ENCODE measurements at regions not wholly inside any gene's neighbourhood (a gene's known extent, or its start where the extent isn't known, plus 50 kb on each side); places are given as distances from the start of the nearest gene placed in this dataset.
"Not testable (repeated sequence)": the region's sequence is repeated elsewhere in the genome, so short reads cannot be mapped to it uniquely, and the experiment has no call there.

GRCh38 chr6:85240787-85241385 is 209.0 kb upstream of the NT5E start:
- H3K9me3 Mint-ChIP-seq = no peaks in the 10 kb centered on the region
- no peaks in the 10 kb centered on the region for H3K36me3 Mint-ChIP-seq (ENCODE audit: low read depth)
- no peaks in the 10 kb centered on the region for H3K4me1 Mint-ChIP-seq (ENCODE audit: low read depth)
- no peak overlapping the region for H3K27ac Mint-ChIP-seq
- H3K27me3 Mint-ChIP-seq (ENCODE audit: low read depth) = no peaks in the 10 kb centered on the region
- no peak overlapping the region for H3K4me3 Mint-ChIP-seq

- Mint-ChIP-seq H3K4me3 (no peak overlapping the region), H3K27ac (no peak overlapping the region), H3K9me3 (no peaks in the 10 kb centered on the region), H3K36me3 (ENCODE audit: low read depth) (no peaks in the 10 kb centered on the region), H3K4me1 (ENCODE audit: low read depth) (no peaks in the 10 kb centered on the region), H3K27me3 (ENCODE audit: low read depth) (no peaks in the 10 kb centered on the region)
These were observed 212.4 kb upstream of the NT5E start for GRCh38 chr6:85237478-85237877.

- Mint-ChIP-seq H3K36me3 (ENCODE audit: low read depth) (no peaks in the 10 kb centered on the region), H3K27me3 (ENCODE audit: low read depth) (no peaks in the 10 kb centered on the region), H3K27ac (no peak overlapping the region), H3K4me1 (ENCODE audit: low read depth) (no peaks in the 10 kb centered on the region), H3K4me3 (no peak overlapping the region), H3K9me3 (no peaks in the 10 kb centered on the region)
These were observed 213.2 kb upstream of the NT5E start for GRCh38 chr6:85236636-85237035.

- peaks cover 23% of the 10 kb centered on the region for H3K9me3 Mint-ChIP-seq
- not testable (repeated sequence) for H3K4me1 Mint-ChIP-seq (ENCODE audit: low read depth); H3K36me3 Mint-ChIP-seq (ENCODE audit: low read depth)
These were observed 222.5 kb upstream of the NT5E start for GRCh38 chr6:85227345-85227744.

GRCh38 chr6:85212794-85213193 is 237.1 kb upstream of the NT5E start:
- not testable (repeated sequence) for H3K36me3 Mint-ChIP-seq (ENCODE audit: low read depth); H3K27me3 Mint-ChIP-seq (ENCODE audit: low read depth); H3K4me3 Mint-ChIP-seq; H3K27ac Mint-ChIP-seq; H3K4me1 Mint-ChIP-seq (ENCODE audit: low read depth)
- H3K9me3 Mint-ChIP-seq = peaks cover 45% of the 10 kb centered on the region

More at GRCh38 chr6:85227345-85227744, 222.5 kb upstream of the NT5E start:
- not testable (repeated sequence) for H3K27ac Mint-ChIP-seq; H3K4me3 Mint-ChIP-seq; H3K27me3 Mint-ChIP-seq (ENCODE audit: low read depth)

GRCh38 chr6:85195243-85195642 is 254.6 kb upstream of the NT5E start:
- Mint-ChIP-seq H3K27me3 (ENCODE audit: low read depth) (no peaks in the 10 kb centered on the region), H3K4me3 (no peak overlapping the region), H3K27ac (no peak overlapping the region), H3K9me3 (no peaks in the 10 kb centered on the region), H3K36me3 (ENCODE audit: low read depth) (no peaks in the 10 kb centered on the region), H3K4me1 (ENCODE audit: low read depth) (no peaks in the 10 kb centered on the region)

- H3K9me3 Mint-ChIP-seq = peaks cover 6% of the 10 kb centered on the region
These were observed 256.5 kb upstream of the NT5E start for GRCh38 chr6:85193339-85193738.

GRCh38 chr6:85192596-85192995 is 257.3 kb upstream of the NT5E start:
- Mint-ChIP-seq H3K27me3 (ENCODE audit: low read depth) (no peaks in the 10 kb centered on the region), H3K36me3 (ENCODE audit: low read depth) (no peaks in the 10 kb centered on the region), H3K4me3 (no peak overlapping the region), H3K4me1 (ENCODE audit: low read depth) (no peaks in the 10 kb centered on the region), H3K9me3 (peaks cover 6% of the 10 kb centered on the region), H3K27ac (no peak overlapping the region)

More at GRCh38 chr6:85193339-85193738, 256.5 kb upstream of the NT5E start:
- no peaks in the 10 kb centered on the region for H3K27me3 Mint-ChIP-seq (ENCODE audit: low read depth)
- no peaks in the 10 kb centered on the region for H3K36me3 Mint-ChIP-seq (ENCODE audit: low read depth)
- H3K4me1 Mint-ChIP-seq (ENCODE audit: low read depth) = no peaks in the 10 kb centered on the region
- H3K4me3 Mint-ChIP-seq = no peak overlapping the region
- no peak overlapping the region for H3K27ac Mint-ChIP-seq

- Mint-ChIP-seq H3K36me3 (ENCODE audit: low read depth) (no peaks in the 10 kb centered on the region), H3K4me1 (ENCODE audit: low read depth) (no peaks in the 10 kb centered on the region), H3K27me3 (ENCODE audit: low read depth) (no peaks in the 10 kb centered on the region), H3K27ac (no peak overlapping the region), H3K4me3 (no peak overlapping the region), H3K9me3 (peaks cover 6% of the 10 kb centered on the region)
These were observed 257.7 kb upstream of the NT5E start for GRCh38 chr6:85192186-85192585.

- no peak overlapping the region for H3K4me3 Mint-ChIP-seq
- H3K27ac Mint-ChIP-seq = no peak overlapping the region
- H3K4me1 Mint-ChIP-seq (ENCODE audit: low read depth) = no peaks in the 10 kb centered on the region
- no peaks in the 10 kb centered on the region for H3K36me3 Mint-ChIP-seq (ENCODE audit: low read depth)
- H3K27me3 Mint-ChIP-seq (ENCODE audit: low read depth) = no peaks in the 10 kb centered on the region
- peaks cover 6% of the 10 kb centered on the region for H3K9me3 Mint-ChIP-seq
These were observed 258.2 kb upstream of the NT5E start for GRCh38 chr6:85191656-85192055.

- H3K27ac Mint-ChIP-seq = no peak overlapping the region
- no peaks in the 10 kb centered on the region for H3K36me3 Mint-ChIP-seq (ENCODE audit: low read depth)
- H3K27me3 Mint-ChIP-seq (ENCODE audit: low read depth) = no peaks in the 10 kb centered on the region
- H3K9me3 Mint-ChIP-seq = peaks cover 6% of the 10 kb centered on the region
- no peaks in the 10 kb centered on the region for H3K4me1 Mint-ChIP-seq (ENCODE audit: low read depth)
- H3K4me3 Mint-ChIP-seq = no peak overlapping the region
These were observed 263.2 kb upstream of the NT5E start for GRCh38 chr6:85186546-85187175.

- no peaks in the 10 kb centered on the region for H3K36me3 Mint-ChIP-seq (ENCODE audit: low read depth)
- no peaks in the 10 kb centered on the region for H3K27me3 Mint-ChIP-seq (ENCODE audit: low read depth)
- peaks cover 6% of the 10 kb centered on the region for H3K9me3 Mint-ChIP-seq
- no peak overlapping the region for H3K4me3 Mint-ChIP-seq
- no peak overlapping the region for H3K27ac Mint-ChIP-seq
- H3K4me1 Mint-ChIP-seq (ENCODE audit: low read depth) = no peaks in the 10 kb centered on the region
These were observed 263.9 kb upstream of the NT5E start for GRCh38 chr6:85185977-85186376.

GRCh38 chr6:85183841-85184240 is 266.0 kb upstream of the NT5E start:
- H3K27ac Mint-ChIP-seq = no peak overlapping the region
- no peaks in the 10 kb centered on the region for H3K4me1 Mint-ChIP-seq (ENCODE audit: low read depth)
- H3K9me3 Mint-ChIP-seq = no peaks in the 10 kb centered on the region
- H3K4me3 Mint-ChIP-seq = no peak overlapping the region
- H3K27me3 Mint-ChIP-seq (ENCODE audit: low read depth) = no peaks in the 10 kb centered on the region
- H3K36me3 Mint-ChIP-seq (ENCODE audit: low read depth) = no peaks in the 10 kb centered on the region

GRCh38 chr6:85172705-85173104 is 277.2 kb upstream of the NT5E start:
- Mint-ChIP-seq H3K36me3 (ENCODE audit: low read depth) (no peaks in the 10 kb centered on the region), H3K27me3 (ENCODE audit: low read depth) (no peaks in the 10 kb centered on the region), H3K4me3 (no peak overlapping the region), H3K4me1 (ENCODE audit: low read depth) (no peaks in the 10 kb centered on the region), H3K9me3 (peaks cover 3% of the 10 kb centered on the region), H3K27ac (no peak overlapping the region)

- no peaks in the 10 kb centered on the region for H3K27me3 Mint-ChIP-seq (ENCODE audit: low read depth)
- no peak overlapping the region for H3K27ac Mint-ChIP-seq
- no peaks in the 10 kb centered on the region for H3K36me3 Mint-ChIP-seq (ENCODE audit: low read depth)
- H3K9me3 Mint-ChIP-seq = peaks cover 3% of the 10 kb centered on the region
- no peak overlapping the region for H3K4me3 Mint-ChIP-seq
- no peaks in the 10 kb centered on the region for H3K4me1 Mint-ChIP-seq (ENCODE audit: low read depth)
These were observed 277.7 kb upstream of the NT5E start for GRCh38 chr6:85172161-85172560.
